ENCODE measurements at regions not wholly inside any gene's neighbourhood (a gene's known extent, or its start where the extent isn't known, plus 50 kb on each side); places are given as distances from the start of the nearest gene placed in this dataset.

DNA sequence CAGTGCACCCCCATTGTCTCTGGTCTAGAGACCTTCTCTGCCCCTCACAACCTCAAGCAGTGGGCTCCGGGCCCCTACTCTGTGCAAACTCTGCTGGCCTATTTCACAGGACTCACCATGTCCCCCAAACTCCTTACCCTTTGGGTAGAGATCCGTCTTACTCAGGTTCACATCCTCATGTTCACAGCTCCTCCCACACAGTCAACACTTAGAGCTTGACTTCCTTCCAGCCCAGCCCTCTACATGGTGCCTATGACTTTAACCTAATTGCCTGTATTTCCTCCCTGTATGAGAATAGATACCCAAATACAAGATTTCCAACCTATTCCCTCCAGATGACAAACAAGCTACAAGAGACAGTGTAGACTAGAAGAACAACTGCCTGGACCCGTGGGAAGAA, 528.6 kb upstream of the JARID2 start:
- no peak for DNase-seq
- Histone ChIP-seq H3K56ac (ENCODE audit: insufficient read length, low read depth, low read length) (no peak overlapping the region), H2BK12ac (ENCODE audit: insufficient read length, low read depth, low read length) (no peak overlapping the region), H3K27ac (ENCODE audit: insufficient read length, low read depth, low read length) (no peak overlapping the region), H3K79me1 (ENCODE audit: insufficient read depth, low read depth, low read length, poor library complexity, severe bottlenecking) (no peaks in the 10 kb centered on the region), H4K20me1 (ENCODE audit: control insufficient read depth, insufficient read depth, insufficient read length) (no peaks in the 10 kb centered on the region), H2BK20ac (ENCODE audit: low read depth, low read length, poor library complexity, severe bottlenecking) (no peak overlapping the region), H2AFZ (ENCODE audit: low read length) (no peak overlapping the region), H3K14ac (ENCODE audit: insufficient read depth, low read length) (no peak overlapping the region), H2AK5ac (ENCODE audit: insufficient read length, low read length) (no peak overlapping the region), H4K8ac (replicated peaks; ENCODE audit: insufficient read length, low read depth, low read length) (no peak overlapping the region), H3K4me2 (ENCODE audit: insufficient read depth, insufficient read length, low read length) (no peak overlapping the region), H4K5ac (ENCODE audit: insufficient read length, low read depth, low read length) (no peak overlapping the region), H3K9me3 (ENCODE audit: control insufficient read depth, low read depth, low read length) (no peaks in the 10 kb centered on the region), H2BK5ac (ENCODE audit: insufficient read length, low read length) (no peak overlapping the region), H3K79me2 (ENCODE audit: insufficient read depth, low read length) (no peaks in the 10 kb centered on the region), H3K23ac (ENCODE audit: insufficient read length, low read depth, low read length) (no peak overlapping the region), H3T11ph (ENCODE audit: low read length) (no peak overlapping the region), H3K4ac (ENCODE audit: low read depth, low read length) (no peak overlapping the region), H4K91ac (ENCODE audit: insufficient read length, low read depth, low read length) (no peak overlapping the region), H3K27me3 (ENCODE audit: insufficient read depth, low read length) (no peaks in the 10 kb centered on the region), H3K23me2 (ENCODE audit: insufficient read length, low read depth, low read length, poor library complexity, severe bottlenecking) (no peaks in the 10 kb centered on the region), H3K4me1 (ENCODE audit: insufficient read depth, low read length) (peaks cover 3% of the 10 kb centered on the region; the same call in 1 of the 2 replicates), H3K9ac (ENCODE audit: extremely low read depth, insufficient read length, low read length) (no peak overlapping the region), H2BK120ac (ENCODE audit: low read depth, low read length, poor library complexity, severe bottlenecking) (no peak overlapping the region), H3K18ac (ENCODE audit: insufficient read length, low read depth, low read length) (no peak overlapping the region), H2BK15ac (ENCODE audit: low read depth, low read length) (no peak overlapping the region)
- no CpG with 5 or more reads among the region's 3 CpGs for WGBS (ENCODE audit: extremely low coverage, insufficient read length, low lambda C conversion rate)
- Mint-ChIP-seq H3K36me3 (ENCODE audit: insufficient read depth in 1 of 3, low read depth in 3 of 3) (no peaks in the 10 kb centered on the region), H3K27me3 (ENCODE audit: low read depth) (peaks cover 2% of the 10 kb centered on the region; the same call in 1 of the 2 replicates), H3K4me3 (no peak overlapping the region), H3K4me1 (peaks cover 18 to 29% of the 10 kb centered on the region in 2 experiments), H3K27ac (no peak overlapping the region), H3K9me3 (no peaks in the 10 kb centered on the region)
- TF ChIP-seq, protein P1, sequence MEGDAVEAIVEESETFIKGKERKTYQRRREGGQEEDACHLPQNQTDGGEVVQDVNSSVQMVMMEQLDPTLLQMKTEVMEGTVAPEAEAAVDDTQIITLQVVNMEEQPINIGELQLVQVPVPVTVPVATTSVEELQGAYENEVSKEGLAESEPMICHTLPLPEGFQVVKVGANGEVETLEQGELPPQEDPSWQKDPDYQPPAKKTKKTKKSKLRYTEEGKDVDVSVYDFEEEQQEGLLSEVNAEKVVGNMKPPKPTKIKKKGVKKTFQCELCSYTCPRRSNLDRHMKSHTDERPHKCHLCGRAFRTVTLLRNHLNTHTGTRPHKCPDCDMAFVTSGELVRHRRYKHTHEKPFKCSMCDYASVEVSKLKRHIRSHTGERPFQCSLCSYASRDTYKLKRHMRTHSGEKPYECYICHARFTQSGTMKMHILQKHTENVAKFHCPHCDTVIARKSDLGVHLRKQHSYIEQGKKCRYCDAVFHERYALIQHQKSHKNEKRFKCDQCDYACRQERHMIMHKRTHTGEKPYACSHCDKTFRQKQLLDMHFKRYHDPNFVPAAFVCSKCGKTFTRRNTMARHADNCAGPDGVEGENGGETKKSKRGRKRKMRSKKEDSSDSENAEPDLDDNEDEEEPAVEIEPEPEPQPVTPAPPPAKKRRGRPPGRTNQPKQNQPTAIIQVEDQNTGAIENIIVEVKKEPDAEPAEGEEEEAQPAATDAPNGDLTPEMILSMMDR (conservative IDR thresholded peaks at IDR 0.05): no peak
